ENCODE measurements at regions not wholly inside any gene's neighbourhood (a gene's known extent, or its start where the extent isn't known, plus 50 kb on each side); places are given as distances from the start of the nearest gene placed in this dataset.

GRCh38 chr9:18385696-18386490, 88.1 kb upstream of the ADAMTSL1 start (continued):
- TF ChIP-seq CHD7 (IDR thresholded peaks at IDR 0.05; ENCODE audit: low read depth, low read length) (no peak), ZBTB33 (CRISPR knock-in tag; IDR thresholded peaks at IDR 0.05) (no peak), BRCA1 (IDR thresholded peaks at IDR 0.05) (no peak), BRCA1 (CRISPR knock-in tag; IDR thresholded peaks at IDR 0.05) (no peak)

Data from K562 (cell line).